HL-60 (cell line): ENCODE measurements at regions not wholly inside any gene's neighbourhood (a gene's known extent, or its start where the extent isn't known, plus 50 kb on each side); places are given as distances from the start of the nearest gene placed in this dataset.

Experiments used
- DNase-seq, 2 experiments: peaks; one replicate each; pipeline ENCODE4 v3.0.0-alpha.2; 2010 to 2020; ENCODE audit warnings: low read depth in 1 of 2, low spot score in 1 of 2
- H3K27ac ChIP-seq: fragments of 250-450 bp; sonication (Bioruptor Pico); replicated peaks from 2 replicates; pipeline ENCODE4 v1.5.1; 2020; ENCODE audit warnings: mild to moderate bottlenecking, moderate library complexity
- H3K27me3 ChIP-seq: fragments of 250-450 bp; sonication (Bioruptor Pico); 2 replicates; pipeline ENCODE4 v1.5.1; 2021; ENCODE audit warnings: mild to moderate bottlenecking, moderate library complexity; ENCODE audit not compliant: insufficient read depth, poor library complexity, severe bottlenecking
- H3K4me3 ChIP-seq: replicated peaks from 2 replicates; pipeline ENCODE4 v1.5.1; 2011; ENCODE audit warnings: mild to moderate bottlenecking, control low read depth, low read length; ENCODE audit not compliant: insufficient read depth
- CTCF ChIP-seq: IDR thresholded peaks from one replicate; pipeline ENCODE4 v1.5.1; 2011; ENCODE audit warnings: low read length, control low read depth, inconsistent platforms; ENCODE audit not compliant: insufficient read depth
- GABPA ChIP-seq: IDR thresholded peaks from 2 replicates; pipeline ENCODE4 v1.6.1; 2012; ENCODE audit warnings: low read depth
- POLR2AphosphoS5 ChIP-seq: IDR thresholded peaks from 2 replicates; pipeline ENCODE4 v1.6.1; 2012; ENCODE audit warnings: low read depth
- REST ChIP-seq: IDR thresholded peaks from 2 replicates; pipeline ENCODE4 v1.6.1; 2012; ENCODE audit warnings: low read depth; ENCODE audit not compliant: insufficient replicate concordance
- SPI1 ChIP-seq: IDR thresholded peaks from 2 replicates; pipeline ENCODE4 v1.6.1; 2012; ENCODE audit warnings: low read depth, mild to moderate bottlenecking, borderline replicate concordance

- Histone ChIP-seq H3K27me3 (no peaks in the 10 kb centered on the region), H3K4me3 (no peak overlapping the region), H3K27ac (no peak overlapping the region)
- TF ChIP-seq REST = no peak
- TF ChIP-seq CTCF = no peak
- no peak for TF ChIP-seq SPI1
- no peak for TF ChIP-seq POLR2AphosphoS5
- no peak for TF ChIP-seq GABPA
- no peak for DNase-seq
Observed at GRCh38 chr2:116952254-116952653, 862.2 kb upstream of the DDX18 start.

DNA sequence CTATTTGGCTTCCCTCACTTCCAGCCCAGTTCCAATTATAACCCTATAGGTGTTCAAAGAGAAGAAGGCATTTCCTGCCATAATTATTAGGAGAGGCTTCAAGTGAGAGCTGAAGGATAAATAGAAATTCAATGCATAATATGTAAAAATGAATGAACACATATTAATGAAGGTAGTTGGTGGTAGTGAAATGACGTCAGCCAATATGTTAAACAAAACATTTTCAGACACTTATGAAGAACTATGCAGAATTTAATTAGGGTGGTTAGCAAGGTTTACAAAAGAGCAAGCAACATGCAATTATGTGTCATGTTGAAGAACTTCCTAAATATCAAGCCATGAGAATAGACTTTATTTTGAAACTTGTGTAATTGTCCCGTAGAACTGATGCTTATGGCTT, 858.8 kb upstream of the DDX18 start:
- Histone ChIP-seq H3K4me3 (no peak overlapping the region), H3K27me3 (no peaks in the 10 kb centered on the region), H3K27ac (no peak overlapping the region)
- TF ChIP-seq SPI1 = no peak
- TF ChIP-seq CTCF = no peak
- no peak for TF ChIP-seq GABPA
- TF ChIP-seq POLR2AphosphoS5 = no peak
- TF ChIP-seq REST = no peak
- no peak for DNase-seq

- no peak for TF ChIP-seq SPI1
- TF ChIP-seq POLR2AphosphoS5 = no peak
- TF ChIP-seq GABPA = no peak
- no peak for TF ChIP-seq REST
- no peak for TF ChIP-seq CTCF
- no peaks in the 10 kb centered on the region for H3K27me3 ChIP-seq
- DNase-seq = no peak
- H3K27ac ChIP-seq = no peak overlapping the region
- H3K4me3 ChIP-seq = no peak overlapping the region
Observed at GRCh38 chr2:116975608-116976007, 838.9 kb upstream of the DDX18 start.
